Muscle of leg (tissue), 3 donors: ENCODE measurements at regions not wholly inside any gene's neighbourhood (a gene's known extent, or its start where the extent isn't known, plus 50 kb on each side); places are given as distances from the start of the nearest gene placed in this dataset.
"Not testable (repeated sequence)": the region's sequence is repeated elsewhere in the genome, so short reads cannot be mapped to it uniquely, and the experiment has no call there.

ENCODE experiments used
- DNase-seq: peaks from one replicate; pipeline ENCODE4 v3.0.0; 2013
- H3K27ac ChIP-seq: one replicate; pipeline ENCODE4 v1.5.1; 2013; ENCODE audit warnings: mild to moderate bottlenecking, low read length, control low read depth
- H3K27me3 ChIP-seq: one replicate; pipeline ENCODE4 v1.6.1; 2013; ENCODE audit warnings: low read length; ENCODE audit not compliant: control insufficient read depth, insufficient read depth
- H3K36me3 ChIP-seq: one replicate; pipeline ENCODE4 v1.6.1; 2013; ENCODE audit warnings: low read length; ENCODE audit not compliant: control insufficient read depth, insufficient read depth
- H3K4me1 ChIP-seq: one replicate; pipeline ENCODE4 v1.6.1; 2013; ENCODE audit warnings: low read length; ENCODE audit not compliant: control insufficient read depth, insufficient read depth
- H3K4me3 ChIP-seq: one replicate; pipeline ENCODE4 v1.5.1; 2013; ENCODE audit warnings: low read length, control low read depth
- H3K9me3 ChIP-seq: replicated peaks from 2 replicates; pipeline ENCODE4 v1.6.1; 2013; ENCODE audit warnings: low read depth, low read length; ENCODE audit not compliant: control insufficient read depth
- WGBS: methylation state at CpG from one replicate; pipeline ENCODE4 v1.1.5; 2013; ENCODE audit warnings: missing lambda C conversion rate; ENCODE audit not compliant: insufficient coverage; 5-methylcytosine and 5-hydroxymethylcytosine counted together

- Histone ChIP-seq H3K27me3 (no peaks in the 10 kb centered on the region), H3K9me3 (no peaks in the 10 kb centered on the region), H3K4me1 (no peaks in the 10 kb centered on the region), H3K27ac (no peak overlapping the region), H3K36me3 (no peaks in the 10 kb centered on the region), H3K4me3 (no peak overlapping the region)
- WGBS, result no CpG with 5 or more reads among the region's 1 CpG
- no peak for DNase-seq
Observed at GRCh38 chrX:66698273-66699204, 59.7 kb upstream of the EDA2R start.

GRCh38 chrX:66692512-66692911 lies 53.6 kb upstream of the EDA2R start:
- not testable (repeated sequence) for H3K36me3 ChIP-seq, H3K4me3 ChIP-seq, DNase-seq, H3K4me1 ChIP-seq, H3K27me3 ChIP-seq, H3K27ac ChIP-seq, H3K9me3 ChIP-seq
- WGBS, result 66% methylated on average over 4 of the region's 8 CpGs
